ENCODE measurements at regions not wholly inside any gene's neighbourhood (a gene's known extent, or its start where the extent isn't known, plus 50 kb on each side); places are given as distances from the start of the nearest gene placed in this dataset.

DNA sequence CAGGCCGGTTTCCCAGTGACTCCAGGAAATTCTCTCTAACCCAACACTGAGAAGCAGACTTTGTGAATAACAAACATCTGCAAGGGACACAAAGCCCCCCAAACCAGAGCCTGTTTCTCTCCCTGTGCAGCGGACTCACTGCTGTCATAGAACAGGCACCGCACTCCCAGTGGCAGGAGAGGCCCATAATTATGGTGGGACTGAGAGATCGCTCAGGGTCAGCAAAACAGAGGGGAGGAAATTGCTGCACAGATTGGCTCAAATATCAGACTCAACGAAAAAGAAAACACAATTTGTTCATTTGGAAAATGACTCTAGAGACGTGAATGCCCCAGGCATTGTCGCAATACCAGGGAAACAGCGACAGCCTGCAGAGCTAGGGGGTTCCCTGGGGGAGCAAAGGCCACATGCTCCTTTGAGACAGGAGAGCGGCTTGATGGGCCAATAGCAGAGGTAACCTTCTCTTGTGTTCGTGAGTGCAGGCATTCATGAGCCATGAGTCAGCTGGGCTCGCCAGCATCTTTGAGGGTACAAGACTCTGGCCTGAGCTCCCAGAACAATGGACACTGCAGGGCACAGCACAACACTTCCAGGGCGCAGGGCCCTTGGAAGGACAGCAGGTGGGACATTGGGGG lies 143.3 kb upstream of the KLHL29 start:
- no peak for DNase-seq (ENCODE audit: low spot score)

- no peak for DNase-seq (ENCODE audit: low spot score)
These were observed 141.8 kb upstream of the KLHL29 start for GRCh38 chr2:23243073-23243659.

GRCh38 chr2:23244617-23245016 lies 140.4 kb upstream of the KLHL29 start:
- DNase-seq (ENCODE audit: low spot score) = no peak

DNA sequence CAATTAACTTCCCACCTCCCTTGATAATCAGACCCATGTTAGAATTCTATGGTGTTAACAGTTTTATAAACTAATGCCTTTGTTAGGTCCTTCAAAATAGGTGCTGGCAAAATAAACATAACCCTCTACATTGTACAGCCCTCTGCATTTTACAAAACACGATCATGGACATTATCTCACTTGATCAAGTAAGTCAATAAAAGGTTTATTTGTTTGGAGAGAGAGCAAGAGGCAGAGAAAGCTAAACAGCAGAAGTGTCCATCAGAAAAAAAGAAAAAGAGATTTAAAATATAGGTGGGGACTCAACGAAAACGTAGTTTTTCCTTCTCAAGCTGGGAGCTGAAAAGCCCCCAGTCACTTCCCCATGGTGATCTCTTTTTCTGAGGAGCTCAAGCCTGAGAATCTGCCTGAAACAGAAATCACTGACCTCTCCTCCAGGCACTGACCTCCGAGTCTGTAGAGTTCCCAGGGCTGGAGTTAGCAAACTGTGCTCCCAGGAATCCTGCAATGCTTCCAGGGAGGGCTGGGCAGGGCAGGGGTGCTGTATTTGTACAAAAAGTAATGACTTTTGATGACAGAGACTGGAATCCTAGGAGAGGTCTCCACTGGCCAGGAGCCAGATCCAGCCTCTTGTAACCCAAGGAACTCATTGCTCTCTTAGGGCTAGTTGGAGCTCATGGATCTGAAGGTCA lies 137.8 kb upstream of the KLHL29 start:
- DNase-seq (ENCODE audit: low spot score) = no peak

DNA sequence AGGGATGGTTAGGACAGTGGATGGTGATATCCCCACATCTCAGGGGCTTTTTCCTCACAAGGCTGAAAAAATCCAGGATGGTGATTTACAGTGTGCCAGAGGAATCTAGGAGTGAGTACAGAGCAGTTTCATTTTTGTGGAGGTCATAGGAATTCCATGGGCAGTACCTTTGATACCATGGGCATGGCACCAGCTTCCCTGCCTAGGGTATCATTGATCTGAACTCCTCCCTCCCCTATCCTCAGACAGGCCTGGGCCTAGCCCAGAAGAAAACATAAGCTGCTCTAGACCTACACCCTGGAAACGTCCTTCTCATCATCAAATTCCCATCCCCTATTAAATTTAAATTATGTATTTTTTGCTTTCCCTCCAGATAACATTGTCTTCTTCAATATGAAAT lies 136.3 kb upstream of the KLHL29 start:
- DNase-seq (ENCODE audit: low spot score) = no peak

DNA sequence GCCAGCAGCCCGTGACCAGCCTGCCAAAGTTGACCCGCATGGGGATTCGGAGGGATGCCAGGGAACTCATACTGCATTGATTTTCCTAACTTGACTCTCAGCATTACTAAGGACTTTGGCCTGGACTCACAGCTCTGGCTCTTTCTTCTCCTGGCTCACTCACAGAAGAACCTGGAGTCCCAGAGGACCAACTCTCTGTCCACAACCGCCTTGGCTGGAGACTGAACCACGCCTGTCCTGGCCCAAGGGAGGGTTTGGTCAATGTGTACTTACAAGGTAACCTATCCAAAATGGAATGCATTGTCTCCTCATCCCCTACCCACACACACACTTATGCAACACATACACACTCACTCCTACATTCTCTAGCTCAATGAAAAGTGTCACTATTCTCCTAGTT lies 135.6 kb upstream of the KLHL29 start:
- DNase-seq (ENCODE audit: low spot score) = peak; percentile 74

DNA sequence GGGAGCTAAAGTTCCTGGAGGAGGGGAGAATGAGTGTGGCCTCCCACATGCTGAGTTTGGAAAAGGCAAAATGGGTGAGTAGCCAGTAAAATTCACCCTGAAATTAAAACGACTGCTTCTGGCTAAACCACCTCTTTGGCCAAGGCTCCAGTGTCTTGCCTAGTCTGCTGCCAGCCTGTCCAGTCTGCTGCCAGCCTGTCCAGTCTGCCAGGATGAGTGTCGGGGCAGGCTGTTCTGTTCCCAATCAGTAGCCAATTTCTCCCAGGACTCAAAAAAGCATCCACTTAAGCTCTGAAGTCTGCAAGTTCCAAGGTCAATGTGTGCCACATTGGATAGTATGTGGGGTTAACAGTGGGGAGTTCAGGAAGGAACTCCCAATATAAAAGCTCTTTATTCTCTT lies 134.6 kb upstream of the KLHL29 start:
- no peak for DNase-seq (ENCODE audit: low spot score)

GRCh38 chr2:23256643-23257042 lies 128.3 kb upstream of the KLHL29 start:
- no peak for DNase-seq (ENCODE audit: low spot score)

DNA sequence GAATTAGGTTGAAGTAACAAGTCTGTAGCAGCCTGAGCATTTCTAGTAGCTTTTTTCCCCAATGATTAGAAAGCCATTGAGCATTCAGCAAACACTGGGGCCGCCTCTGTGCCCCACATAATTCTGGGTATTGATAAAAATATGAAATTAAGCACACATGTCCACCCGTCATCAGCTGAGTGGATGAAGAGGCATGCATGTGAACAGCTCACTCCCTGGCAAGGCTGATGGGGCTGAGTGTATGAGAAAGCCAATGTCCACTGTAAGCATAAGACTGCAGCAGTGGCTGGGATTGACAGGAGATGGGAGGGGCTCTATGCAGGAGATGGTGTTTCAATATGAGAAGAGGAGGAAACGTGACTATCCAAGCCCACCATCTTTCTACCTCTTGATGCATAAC lies 124.4 kb upstream of the KLHL29 start:
- DNase-seq (ENCODE audit: low spot score) = no peak

- DNase-seq (ENCODE audit: low spot score) = no peak
These were observed 116.3 kb upstream of the KLHL29 start for GRCh38 chr2:23268467-23269263.

GRCh38 chr2:23269747-23270146 lies 115.2 kb upstream of the KLHL29 start:
- peak; percentile 43 for DNase-seq (ENCODE audit: low spot score)

- DNase-seq (ENCODE audit: low spot score) = no peak
These were observed 114.2 kb upstream of the KLHL29 start for GRCh38 chr2:23270810-23271209.

- DNase-seq (ENCODE audit: low spot score) = no peak
These were observed 113.7 kb upstream of the KLHL29 start for GRCh38 chr2:23271230-23271629.

- DNase-seq (ENCODE audit: low spot score) = no peak
These were observed 111.2 kb upstream of the KLHL29 start for GRCh38 chr2:23273786-23274185.

DNA sequence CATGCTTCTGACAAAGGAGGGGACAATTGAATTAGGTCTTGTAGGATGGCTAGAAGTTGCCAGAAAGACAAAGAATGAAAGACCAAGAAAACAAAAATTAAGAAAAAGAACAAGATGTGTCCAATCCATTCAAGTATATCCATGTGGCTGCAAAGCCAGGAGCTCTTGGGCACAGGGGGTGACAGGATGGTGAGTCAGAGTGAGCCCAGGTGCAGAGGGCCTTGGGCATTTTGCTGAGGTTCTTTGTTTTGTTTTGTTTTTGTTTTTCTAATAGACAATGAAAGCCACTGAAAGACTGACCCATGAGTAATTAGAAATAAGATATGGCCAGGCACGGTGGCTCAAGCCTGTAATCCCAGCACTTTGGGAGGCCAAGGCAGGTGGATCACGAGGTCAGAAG lies 104.6 kb upstream of the KLHL29 start:
- no peak for DNase-seq (ENCODE audit: low spot score)

- DNase-seq (ENCODE audit: low spot score) = no peak
These were observed 101.3 kb upstream of the KLHL29 start for GRCh38 chr2:23283653-23284052.

DNA sequence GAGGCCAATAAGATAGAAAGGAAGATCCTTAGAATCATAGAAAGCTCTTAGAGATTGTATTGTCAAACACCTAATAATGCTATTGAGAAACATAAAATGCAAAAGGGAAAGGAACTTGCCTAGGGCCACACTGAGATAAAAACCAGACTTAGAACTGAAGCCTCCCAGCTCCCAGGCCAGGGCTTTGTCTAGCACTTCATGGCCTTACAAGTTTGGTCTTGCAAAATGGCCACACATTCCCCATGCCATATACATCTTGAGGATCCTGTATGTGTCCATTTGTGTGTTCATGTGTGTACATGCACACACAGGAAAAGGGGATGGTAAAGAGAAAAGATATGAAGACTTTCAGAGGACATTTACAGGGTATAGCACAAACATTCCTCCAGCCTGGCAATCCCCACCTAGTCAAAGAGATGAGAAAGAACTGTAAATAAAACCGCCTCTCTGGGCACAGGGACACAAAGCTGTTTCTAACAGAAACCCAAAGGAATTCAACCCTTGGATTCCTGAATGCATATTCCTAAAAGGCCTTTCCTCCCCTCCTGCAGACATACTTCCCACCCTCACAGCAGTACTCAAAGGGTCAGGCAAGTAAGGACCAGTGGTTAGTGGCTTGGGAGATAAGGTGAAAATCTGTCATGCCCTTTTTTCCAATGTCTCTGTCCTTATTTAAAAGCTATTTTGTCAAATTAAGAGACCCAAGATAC lies 99.7 kb upstream of the KLHL29 start:
- DNase-seq (ENCODE audit: low spot score) = no peak

- DNase-seq (ENCODE audit: low spot score) = no peak
These were observed 98.8 kb upstream of the KLHL29 start for GRCh38 chr2:23286031-23286757.

GRCh38 chr2:23286758-23287704 lies 97.9 kb upstream of the KLHL29 start:
- DNase-seq (ENCODE audit: low spot score) = peak; percentile 81

- no peak for DNase-seq (ENCODE audit: low spot score)
These were observed 95.3 kb upstream of the KLHL29 start for GRCh38 chr2:23289671-23290070.
